RWPE2 (cell line): ENCODE measurements at regions not wholly inside any gene's neighbourhood (a gene's known extent, or its start where the extent isn't known, plus 50 kb on each side); places are given as distances from the start of the nearest gene placed in this dataset.
"Not testable (repeated sequence)": the region's sequence is repeated elsewhere in the genome, so short reads cannot be mapped to it uniquely, and the experiment has no call there.

ENCODE experiments used
- ATAC-seq: fragments of 200-7000 bp; cut with Tn5 transposase; 3 replicates; pipeline ENCODE4 v1.9.1; 2021; ENCODE audit warnings: low read depth
- DNase-seq: peaks from one replicate; pipeline ENCODE4 v3.0.0-alpha.2; 2020; ENCODE audit warnings: low spot score
- H3K27ac ChIP-seq: fragments of 450-650 bp; 2 replicates; pipeline ENCODE4 v1.5.1; 2017; ENCODE audit warnings: mild to moderate bottlenecking; ENCODE audit not compliant: poor library complexity, severe bottlenecking
- H3K27me3 ChIP-seq: fragments of 250-450 bp; sonication (Bioruptor Pico); 2 replicates; pipeline ENCODE4 v1.5.1; 2021; ENCODE audit warnings: mild to moderate bottlenecking, moderate library complexity; ENCODE audit not compliant: insufficient read depth, poor library complexity, severe bottlenecking
- H3K36me3 ChIP-seq: fragments of 250-450 bp; sonication (Bioruptor Pico); 2 replicates; pipeline ENCODE4 v1.5.1; 2020; ENCODE audit warnings: low read depth, mild to moderate bottlenecking, moderate library complexity
- H3K4me1 ChIP-seq: fragments of 250-450 bp; sonication (Bioruptor Pico); 2 replicates; pipeline ENCODE4 v1.5.1; 2021; ENCODE audit warnings: mild to moderate bottlenecking, moderate library complexity; ENCODE audit not compliant: insufficient read depth, poor library complexity, severe bottlenecking
- H3K4me3 ChIP-seq: fragments of 250-450 bp; sonication (Bioruptor Pico); 2 replicates; pipeline ENCODE4 v1.5.1; 2021; ENCODE audit warnings: mild to moderate bottlenecking, moderate library complexity; ENCODE audit not compliant: severe bottlenecking
- H3K9me3 ChIP-seq: fragments of 250-450 bp; sonication (Bioruptor Pico); 2 replicates; pipeline ENCODE4 v1.5.1; 2021; ENCODE audit warnings: mild to moderate bottlenecking, moderate library complexity; ENCODE audit not compliant: severe bottlenecking
- CTCF ChIP-seq: fragments of 450-650 bp; IDR thresholded peaks from one replicate; pipeline ENCODE4 v1.5.1; 2017; ENCODE audit warnings: mild to moderate bottlenecking, moderate library complexity; ENCODE audit not compliant: poor library complexity, severe bottlenecking

DNA sequence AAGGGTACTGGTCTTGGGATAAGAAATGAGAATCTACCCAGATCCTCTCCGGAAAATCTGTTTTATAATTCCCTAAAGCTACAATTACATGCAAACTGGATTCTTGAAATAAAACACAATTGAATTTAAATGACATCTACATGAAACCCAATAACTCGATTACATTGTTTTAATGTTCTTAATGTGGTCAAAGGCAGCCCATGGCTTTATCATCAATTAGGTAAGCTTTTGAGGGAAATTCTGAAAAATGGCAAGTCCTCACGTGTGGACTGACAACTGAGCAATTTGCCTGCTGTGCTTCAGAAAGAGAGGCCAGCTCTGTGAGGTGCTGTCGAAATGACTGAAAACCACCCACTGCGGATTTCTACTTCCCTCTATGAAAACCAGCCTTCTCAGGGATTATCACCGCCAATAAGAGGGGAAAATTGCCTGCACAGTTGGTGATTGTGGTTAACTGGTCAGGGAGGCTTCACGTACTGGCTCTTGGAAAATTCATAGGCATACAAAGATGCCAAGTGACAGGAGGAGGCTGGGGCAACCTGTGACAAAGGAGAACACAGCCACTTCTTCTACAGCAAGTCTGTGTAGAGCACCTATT is 200.8 kb upstream of the SLCO3A1 start:
- ATAC-seq: no peak
- TF ChIP-seq CTCF: no peak
- Histone ChIP-seq H3K4me3 (no peak overlapping the region), H3K27me3 (peaks cover 11% of the 10 kb centered on the region), H3K4me1 (no peaks in the 10 kb centered on the region), H3K36me3 (no peaks in the 10 kb centered on the region), H3K9me3 (no peaks in the 10 kb centered on the region), H3K27ac (no peak overlapping the region)
- no peak for DNase-seq

DNA sequence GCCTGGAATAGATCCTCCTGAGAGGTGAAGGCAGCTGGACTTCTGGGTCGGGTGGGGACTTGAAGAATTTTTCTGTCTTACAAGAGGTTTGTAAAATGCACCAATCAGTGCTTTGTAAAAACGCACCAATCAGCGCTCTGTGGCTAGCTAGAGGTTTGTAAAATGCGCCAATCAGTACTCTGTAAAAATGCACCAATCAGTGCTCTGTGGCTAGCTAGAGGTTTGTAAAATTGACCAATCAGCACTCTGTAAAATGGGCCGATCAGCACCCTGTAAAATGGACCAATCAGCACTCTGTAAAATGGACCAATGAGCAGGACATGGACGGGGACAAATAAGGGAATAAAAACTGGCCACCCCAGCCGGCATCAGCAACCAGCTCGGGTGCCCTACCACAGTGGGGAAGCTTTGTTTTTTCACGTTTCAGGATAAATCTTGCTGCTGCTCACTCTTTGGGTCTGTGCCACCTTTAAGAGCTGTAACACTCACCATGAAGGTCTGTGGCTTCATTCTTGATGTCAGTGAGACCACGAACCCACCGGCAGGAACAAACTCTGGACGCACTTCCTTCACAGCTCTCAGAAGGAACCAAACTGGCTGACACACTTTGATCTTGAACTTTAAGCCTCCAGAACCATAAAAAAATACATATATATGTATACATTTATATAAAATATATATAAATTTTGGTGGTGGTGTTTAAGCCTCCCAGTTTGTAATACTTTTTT is 197.8 kb upstream of the SLCO3A1 start:
- not testable (repeated sequence) for H3K27ac ChIP-seq, DNase-seq, H3K4me1 ChIP-seq, ATAC-seq, H3K4me3 ChIP-seq, H3K36me3 ChIP-seq, H3K9me3 ChIP-seq
- peaks cover 38% of the 10 kb centered on the region for H3K27me3 ChIP-seq

DNA sequence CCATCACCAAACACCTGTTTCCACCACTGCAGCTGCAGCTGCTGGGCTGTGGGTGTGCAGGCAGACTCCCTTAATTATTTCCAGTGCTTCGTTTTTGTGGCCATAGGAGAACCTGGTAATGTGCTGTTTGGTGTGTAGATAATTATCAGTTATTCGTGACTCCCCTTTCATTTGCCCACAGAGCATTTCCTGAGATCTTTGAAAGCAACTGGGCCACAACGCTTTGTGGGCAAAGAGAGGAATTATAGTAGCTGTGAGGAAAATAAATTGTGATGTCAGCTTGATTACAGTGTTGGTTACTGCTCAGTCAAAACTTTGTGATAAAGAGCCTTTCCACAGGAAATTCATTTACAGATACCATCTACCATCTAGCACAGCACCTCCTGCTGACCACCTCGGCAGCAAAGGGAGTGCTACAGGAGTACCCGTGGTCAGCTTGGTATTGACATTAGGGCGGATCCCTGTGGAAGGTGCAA is 193.3 kb upstream of the SLCO3A1 start:
- no peaks in the 10 kb centered on the region for H3K9me3 ChIP-seq
- H3K27me3 ChIP-seq: peaks cover 70% of the 10 kb centered on the region
- no peak for TF ChIP-seq CTCF
- H3K4me1 ChIP-seq: no peaks in the 10 kb centered on the region
- H3K36me3 ChIP-seq: no peaks in the 10 kb centered on the region
- H3K4me3 ChIP-seq: no peak overlapping the region
- ATAC-seq (no peak), DNase-seq (no peak)
- H3K27ac ChIP-seq: no peak overlapping the region

GRCh38 chr15:91664224-91664836 is 189.2 kb upstream of the SLCO3A1 start:
- DNase-seq (no peak), ATAC-seq (no peak)
- H3K4me1 ChIP-seq: no peaks in the 10 kb centered on the region
- no peaks in the 10 kb centered on the region for H3K9me3 ChIP-seq
- H3K36me3 ChIP-seq: no peaks in the 10 kb centered on the region
- no peak for TF ChIP-seq CTCF
- H3K27ac ChIP-seq: no peak overlapping the region
- H3K4me3 ChIP-seq: no peak overlapping the region
- peaks cover 60% of the 10 kb centered on the region for H3K27me3 ChIP-seq

DNA sequence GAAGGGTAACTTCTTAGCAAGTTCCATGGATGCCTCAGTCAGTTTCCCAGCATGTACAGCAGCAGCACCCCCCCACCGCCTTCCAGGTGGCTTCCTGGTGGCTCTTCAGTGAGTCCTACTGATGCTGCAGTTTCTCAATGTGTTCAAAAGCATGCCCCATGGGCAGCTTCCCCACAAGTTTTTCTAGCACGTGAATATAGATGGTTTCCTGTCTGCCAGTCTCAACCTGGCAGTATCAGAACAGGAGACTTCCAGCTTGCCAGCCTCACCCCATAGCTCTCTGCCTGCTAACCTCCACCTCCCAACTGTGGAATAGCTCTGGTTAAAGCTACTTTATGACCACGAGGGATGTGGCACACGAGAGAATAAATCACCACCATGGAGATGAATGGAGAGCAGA is 188.3 kb upstream of the SLCO3A1 start:
- no peak for ATAC-seq
- Histone ChIP-seq H3K36me3 (no peaks in the 10 kb centered on the region), H3K9me3 (no peaks in the 10 kb centered on the region), H3K27ac (no peak overlapping the region), H3K4me1 (no peaks in the 10 kb centered on the region), H3K4me3 (no peak overlapping the region), H3K27me3 (peaks cover 51% of the 10 kb centered on the region)
- no peak for DNase-seq
- TF ChIP-seq CTCF: no peak
